NCI-H2107 treated with DMSO at 0.1 percent for 48 hours (cell line): ENCODE measurements at regions not wholly inside any gene's neighbourhood (a gene's known extent, or its start where the extent isn't known, plus 50 kb on each side); places are given as distances from the start of the nearest gene placed in this dataset.
"Not testable (repeated sequence)": the region's sequence is repeated elsewhere in the genome, so short reads cannot be mapped to it uniquely, and the experiment has no call there.

ENCODE experiments used
- DNase-seq: peaks from one replicate; lab custom pipeline; 2025; ENCODE audit not compliant: unreplicated experiment; lab: John Stamatoyannopoulos, UW

DNA sequence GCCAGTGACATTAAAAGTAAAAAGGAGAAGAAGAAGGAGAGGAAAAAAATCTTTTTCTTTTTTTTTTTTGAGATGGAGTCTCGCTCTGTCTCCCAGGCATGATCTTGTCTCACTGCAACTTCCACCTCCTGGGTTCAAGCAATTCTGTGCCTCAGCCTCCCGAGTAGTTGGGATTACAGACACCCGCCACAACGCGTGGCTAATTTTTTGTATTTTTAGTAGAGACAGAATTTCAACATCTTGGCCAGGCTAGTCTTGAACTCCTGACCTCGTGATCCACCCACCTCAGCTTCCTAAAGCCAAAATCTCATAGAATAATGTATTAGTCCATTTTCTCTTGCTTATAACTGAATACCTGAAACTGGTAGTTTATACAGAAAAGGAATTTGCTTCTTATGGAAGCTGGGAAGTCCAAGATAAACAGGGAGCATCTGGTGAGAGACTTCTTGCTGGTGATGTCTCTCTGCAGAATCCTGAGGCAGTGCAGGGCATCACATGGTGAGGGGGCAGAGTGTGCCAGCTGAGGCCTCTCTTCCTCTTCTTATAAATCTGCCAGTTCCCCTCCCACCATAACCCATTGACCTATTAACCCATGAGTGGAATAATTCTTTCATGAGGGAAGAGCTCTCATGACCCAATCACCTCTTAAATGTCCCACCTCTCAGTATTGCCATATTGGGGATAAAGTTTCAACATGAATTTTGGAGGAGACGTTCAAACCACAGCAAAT, 466.3 kb downstream of the GADD45G start:
- DNase-seq, result no peak

- DNase-seq, result no peak
Measured at GRCh38 chr9:90073186-90073945, 468.6 kb downstream of the GADD45G start.

- no peak for DNase-seq
Measured at GRCh38 chr9:90074316-90074962, 469.6 kb downstream of the GADD45G start.

- DNase-seq, result not testable (repeated sequence)
Measured at GRCh38 chr9:90077598-90077997, 472.8 kb downstream of the GADD45G start.

DNA sequence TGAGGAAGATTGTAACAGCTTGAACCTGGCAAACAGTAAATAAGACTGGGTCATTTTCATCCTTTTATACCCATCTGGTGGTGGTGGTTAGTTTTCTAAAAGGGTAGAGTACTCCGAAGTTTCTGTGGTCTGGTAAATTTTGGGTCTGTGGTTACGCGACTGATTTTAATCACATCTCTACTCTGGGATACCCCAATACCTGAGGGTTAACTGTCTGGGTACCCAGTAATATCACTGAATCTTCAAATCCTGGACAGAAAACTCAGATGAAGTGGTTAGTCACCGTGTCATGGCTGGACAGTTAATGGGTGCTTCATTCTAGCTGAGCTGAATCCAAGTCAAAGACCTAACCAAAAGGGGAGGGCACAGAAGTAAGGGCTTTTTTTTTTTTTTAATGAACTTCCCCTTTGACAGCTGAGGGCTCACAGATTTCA, 474.2 kb downstream of the GADD45G start:
- DNase-seq, result no peak

DNA sequence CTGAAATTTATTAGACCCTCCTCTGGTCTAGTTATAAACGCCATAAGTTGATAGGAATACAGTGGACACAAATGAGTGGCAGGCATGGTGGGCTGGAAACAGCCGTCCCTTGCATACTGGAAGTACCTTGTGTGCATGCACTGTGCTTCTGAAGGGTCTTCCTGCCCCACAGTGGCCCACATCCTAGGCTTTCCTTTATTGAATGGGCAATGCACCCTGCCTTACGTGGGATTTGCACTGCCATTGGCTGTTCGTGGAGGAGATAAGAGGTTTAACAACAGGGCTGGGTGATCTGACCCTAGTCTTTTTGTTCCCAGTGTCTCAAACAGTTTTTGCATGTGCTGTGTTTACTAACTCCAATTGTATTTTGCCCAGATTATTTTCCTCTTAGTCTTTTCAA, 480.8 kb downstream of the GADD45G start:
- no peak for DNase-seq

DNA sequence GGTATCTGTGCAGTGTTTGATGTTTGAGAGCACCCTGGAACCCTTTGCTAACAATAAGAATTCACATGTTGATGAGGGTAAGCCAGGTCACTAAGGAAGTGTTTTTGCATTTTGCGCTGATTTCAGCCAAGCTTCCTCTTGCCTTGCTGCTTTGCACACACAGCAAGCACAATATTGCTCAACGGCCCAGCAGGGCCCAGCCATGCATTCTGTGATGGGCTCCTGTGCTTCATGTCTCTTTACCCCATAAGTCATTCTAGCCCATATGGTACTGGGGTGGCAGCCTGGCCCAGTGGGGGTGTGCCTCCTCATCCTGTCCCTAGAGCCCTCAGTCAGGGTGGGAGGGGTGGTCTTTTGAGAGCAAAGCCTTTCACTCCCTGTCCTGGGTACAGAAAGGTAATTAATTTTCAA, 481.3 kb downstream of the GADD45G start:
- DNase-seq, result no peak

- DNase-seq, result no peak
Measured at GRCh38 chr9:90088434-90088833, 483.6 kb downstream of the GADD45G start.

GRCh38 chr9:90088856-90089255, 484.0 kb downstream of the GADD45G start:
- DNase-seq, result no peak

GRCh38 chr9:90090997-90091396, 486.2 kb downstream of the GADD45G start:
- DNase-seq, result no peak

GRCh38 chr9:90092508-90092907, 487.7 kb downstream of the GADD45G start:
- DNase-seq, result no peak

- DNase-seq, result peak; percentile 90
Measured at GRCh38 chr9:90095682-90096081, 490.9 kb downstream of the GADD45G start.

- no peak for DNase-seq
Measured at GRCh38 chr9:90097237-90097636, 492.4 kb downstream of the GADD45G start.

DNA sequence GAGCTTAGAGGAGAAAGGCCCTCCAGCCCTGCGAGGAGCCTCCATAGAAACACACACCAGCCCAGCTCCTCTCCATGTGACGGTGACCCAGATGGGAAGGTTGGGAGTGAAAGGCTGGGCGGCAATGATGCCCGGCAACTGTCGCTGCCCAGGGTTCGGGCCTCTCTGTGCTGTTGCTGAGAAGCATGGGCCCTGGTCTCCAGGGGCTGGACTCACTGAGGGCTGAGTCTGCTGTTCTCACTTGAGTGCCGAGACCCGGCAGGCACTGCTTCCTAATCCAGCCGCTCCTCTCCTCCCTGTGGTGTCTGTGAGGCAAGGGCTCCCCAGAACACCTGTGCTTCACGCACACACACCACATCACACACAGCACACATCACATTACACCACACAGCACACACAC, 493.6 kb downstream of the GADD45G start:
- no peak for DNase-seq

GRCh38 chr9:90099262-90099963, 494.6 kb downstream of the GADD45G start:
- DNase-seq, result peak; percentile 65

DNA sequence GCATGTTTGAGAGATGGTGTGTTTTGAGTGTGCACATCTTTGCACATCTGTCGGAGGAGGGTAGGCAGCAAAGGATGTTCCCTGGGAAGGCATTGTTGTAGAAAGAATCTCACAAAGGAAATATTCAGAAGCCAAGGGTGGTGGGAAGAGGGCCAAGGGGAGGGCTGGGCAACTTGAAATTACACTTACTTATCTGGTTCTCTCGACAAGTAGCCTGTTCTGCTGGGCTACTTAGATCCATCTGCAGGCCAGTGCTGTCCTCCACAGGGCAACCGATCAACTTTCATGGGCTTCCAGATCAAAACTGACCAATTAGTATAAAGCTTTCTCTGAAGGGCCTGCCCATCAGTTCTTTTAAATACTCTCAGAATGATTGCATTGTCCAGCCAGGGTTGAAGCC, 495.2 kb downstream of the GADD45G start:
- DNase-seq, result no peak

DNA sequence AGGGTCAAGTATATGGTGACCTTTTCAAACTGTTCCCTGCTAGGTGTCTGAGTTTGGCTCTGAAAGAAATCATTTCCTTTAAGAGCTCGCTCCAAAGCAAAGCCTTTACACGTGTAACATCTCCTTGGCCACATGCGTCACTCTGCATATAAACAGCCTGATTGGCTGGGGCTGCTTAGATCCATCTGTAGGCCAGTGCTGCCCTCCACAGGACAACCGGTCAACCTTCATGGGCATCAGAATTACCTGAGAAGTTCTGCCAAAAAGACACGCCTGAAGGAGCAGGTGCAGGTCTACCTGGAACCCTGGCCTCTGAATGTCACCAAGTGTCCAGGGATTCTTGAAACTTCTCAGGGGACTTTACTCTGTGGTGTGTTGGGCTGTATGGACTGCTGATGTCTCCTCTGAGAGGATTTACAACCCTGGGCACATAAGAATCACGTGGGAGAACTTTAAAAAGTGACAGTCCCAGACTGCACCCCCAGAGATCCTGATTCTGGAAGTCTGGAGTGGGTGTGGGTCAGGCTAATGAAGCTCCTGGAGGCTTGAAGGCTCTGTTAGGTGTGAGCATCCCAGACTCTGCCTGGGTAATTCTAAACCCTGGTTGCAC, 497.6 kb downstream of the GADD45G start:
- DNase-seq, result peak; percentile 85

DNA sequence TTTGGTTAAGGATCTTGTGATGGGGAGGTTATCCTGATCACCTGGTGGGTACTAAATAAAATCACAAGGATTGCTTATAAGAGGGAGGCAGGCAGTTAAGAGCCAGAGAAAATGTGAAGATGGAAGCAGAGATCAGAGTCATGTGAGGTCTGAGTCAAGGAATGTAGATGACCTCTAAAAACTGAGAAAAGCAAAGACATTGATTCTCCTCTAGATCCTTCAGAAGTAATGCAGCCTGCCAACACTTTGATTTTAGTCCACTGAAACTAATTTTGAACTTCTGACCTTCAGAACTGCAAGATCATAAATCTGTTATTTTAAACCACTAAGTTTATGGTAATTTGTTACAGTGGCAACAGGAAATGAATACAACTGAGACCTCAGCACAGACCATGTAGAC, 499.0 kb downstream of the GADD45G start:
- no peak for DNase-seq

DNA sequence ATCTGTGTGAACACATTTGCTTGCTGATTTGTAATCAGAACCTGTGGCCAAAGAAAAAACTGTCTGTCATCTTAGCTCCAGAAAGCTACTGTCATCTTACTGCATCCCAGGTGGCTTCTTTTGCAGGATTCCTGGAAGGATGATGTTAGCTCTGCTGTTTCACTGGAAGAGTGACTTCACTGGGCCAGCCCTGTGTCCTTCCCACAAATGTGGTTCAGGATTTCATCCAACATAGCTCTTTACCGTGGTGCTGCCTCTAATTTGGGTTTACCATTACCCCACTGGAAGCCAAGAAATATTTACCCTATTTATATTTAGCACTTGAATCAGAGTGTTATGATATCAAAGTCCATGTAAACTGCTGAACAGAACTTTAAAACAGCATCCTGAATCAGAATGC, 501.0 kb downstream of the GADD45G start:
- no peak for DNase-seq

GRCh38 chr9:90107040-90107725, 502.4 kb downstream of the GADD45G start:
- DNase-seq, result peak; percentile 93
